GM19467 (cell line): ENCODE measurements at regions not wholly inside any gene's neighbourhood (a gene's known extent, or its start where the extent isn't known, plus 50 kb on each side); places are given as distances from the start of the nearest gene placed in this dataset.
"Not testable (repeated sequence)": the region's sequence is repeated elsewhere in the genome, so short reads cannot be mapped to it uniquely, and the experiment has no call there.

Experiments
- ATAC-seq: cut with Tn5 transposase; IDR thresholded peaks from one replicate; pipeline ENCODE4 v1.9.1; 2021; ENCODE audit warnings: mild to moderate bottlenecking, moderate library complexity; ENCODE audit not compliant: unreplicated experiment

GRCh38 chr5:177664737-177665136 is 64.8 kb downstream of the B4GALT7 start:
- not testable (repeated sequence) for ATAC-seq

GRCh38 chr5:177665172-177665571 is 65.2 kb downstream of the B4GALT7 start:
- ATAC-seq = not testable (repeated sequence)

GRCh38 chr5:177665960-177666359 is 66.0 kb downstream of the B4GALT7 start:
- not testable (repeated sequence) for ATAC-seq

GRCh38 chr5:177671035-177671754 is 71.3 kb downstream of the B4GALT7 start:
- ATAC-seq = peak; percentile 26

- peak; percentile 60 for ATAC-seq
These were observed 72.1 kb downstream of the B4GALT7 start for GRCh38 chr5:177671755-177672690.
